Kidney epithelial cell (primary cell): ENCODE measurements at regions not wholly inside any gene's neighbourhood (a gene's known extent, or its start where the extent isn't known, plus 50 kb on each side); places are given as distances from the start of the nearest gene placed in this dataset.

Experiments
- DNase-seq: peaks from one replicate; pipeline ENCODE4 v3.0.0-alpha.2; 2010; ENCODE audit warnings: low read depth
- H3K27me3 ChIP-seq: 2 replicates; pipeline ENCODE4 v1.6.0; 2011; ENCODE audit warnings: low read length; ENCODE audit not compliant: control insufficient read depth, insufficient read depth
- H3K36me3 ChIP-seq: 2 replicates; pipeline ENCODE4 v1.5.1; 2011; ENCODE audit warnings: low read length; ENCODE audit not compliant: control insufficient read depth, insufficient read depth
- H3K4me3 ChIP-seq: 2 replicates; pipeline ENCODE4 v1.5.1; 2011; ENCODE audit warnings: low read depth, mild to moderate bottlenecking, control low read depth, low read length
- CTCF ChIP-seq: IDR thresholded peaks from 2 replicates; pipeline ENCODE4 v1.5.1; 2011; ENCODE audit warnings: mild to moderate bottlenecking, moderate library complexity, low read length, control low read depth, inconsistent platforms; ENCODE audit not compliant: insufficient read depth, poor library complexity, severe bottlenecking

DNA sequence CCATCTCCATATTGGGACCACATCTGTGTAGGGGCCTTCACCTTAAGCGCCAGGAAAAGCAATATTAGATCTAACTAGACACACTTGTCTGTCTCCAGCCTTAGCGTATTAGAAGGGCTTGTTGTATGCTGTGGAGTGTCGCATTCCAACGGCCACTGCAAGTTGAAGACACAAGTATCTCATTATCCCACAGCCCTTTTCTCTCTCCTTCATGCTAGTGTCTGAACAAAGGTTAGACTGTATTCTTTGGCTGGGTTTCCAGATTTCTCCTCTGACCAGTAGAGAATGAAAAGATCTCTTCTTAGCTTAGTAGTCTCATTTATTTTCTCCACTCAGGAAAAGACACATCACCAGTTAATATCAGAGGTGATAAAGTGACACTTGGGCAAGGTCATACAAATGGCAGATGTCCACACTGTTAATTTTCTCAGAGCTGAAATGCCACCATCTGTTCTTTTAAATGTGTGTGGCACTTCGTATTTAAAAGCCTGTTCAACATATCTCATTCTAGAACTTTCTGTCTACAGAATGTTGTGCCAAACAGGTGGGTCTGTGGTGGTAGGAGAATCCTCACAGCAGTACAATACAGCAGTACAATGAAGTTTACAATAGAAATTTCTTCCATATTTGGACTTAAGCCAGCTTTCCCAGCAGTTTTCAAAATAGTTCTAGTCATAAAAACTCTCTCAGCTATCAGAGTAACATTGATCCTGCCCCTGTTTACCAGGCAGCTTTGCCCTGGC is 94.0 kb upstream of the ITGA6 start:
- TF ChIP-seq CTCF = no peak
- Histone ChIP-seq H3K27me3 (no peaks in the 10 kb centered on the region), H3K4me3 (no peak overlapping the region), H3K36me3 (no peaks in the 10 kb centered on the region)
- DNase-seq = no peak

- TF ChIP-seq CTCF = no peak
- no peak overlapping the region for H3K4me3 ChIP-seq
- H3K27me3 ChIP-seq = no peaks in the 10 kb centered on the region
- no peak for DNase-seq
- H3K36me3 ChIP-seq = no peaks in the 10 kb centered on the region
Observed at GRCh38 chr2:172333978-172334330, 93.4 kb upstream of the ITGA6 start.

DNA sequence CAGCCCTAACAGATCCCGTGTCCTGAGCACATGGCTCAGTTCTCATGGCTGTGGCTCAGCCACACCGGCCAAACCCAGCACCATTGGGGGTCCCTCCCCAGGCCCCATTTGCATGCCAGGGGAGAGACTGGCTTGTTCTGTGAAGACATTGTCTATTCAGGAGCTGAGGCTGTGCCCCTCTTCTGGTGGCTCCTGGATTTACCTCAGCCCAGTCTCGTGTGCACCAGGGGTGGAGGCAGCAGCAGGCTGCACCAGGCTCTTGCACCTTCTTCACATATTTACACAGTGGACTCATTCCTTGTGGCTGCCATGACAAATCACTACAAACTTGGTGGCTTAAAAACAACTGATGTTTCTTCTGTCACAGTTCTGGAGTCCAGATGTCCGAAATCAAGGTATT is 92.4 kb upstream of the ITGA6 start:
- no peaks in the 10 kb centered on the region for H3K36me3 ChIP-seq
- no peak overlapping the region for H3K4me3 ChIP-seq
- DNase-seq = no peak
- no peak for TF ChIP-seq CTCF
- H3K27me3 ChIP-seq = no peaks in the 10 kb centered on the region

DNA sequence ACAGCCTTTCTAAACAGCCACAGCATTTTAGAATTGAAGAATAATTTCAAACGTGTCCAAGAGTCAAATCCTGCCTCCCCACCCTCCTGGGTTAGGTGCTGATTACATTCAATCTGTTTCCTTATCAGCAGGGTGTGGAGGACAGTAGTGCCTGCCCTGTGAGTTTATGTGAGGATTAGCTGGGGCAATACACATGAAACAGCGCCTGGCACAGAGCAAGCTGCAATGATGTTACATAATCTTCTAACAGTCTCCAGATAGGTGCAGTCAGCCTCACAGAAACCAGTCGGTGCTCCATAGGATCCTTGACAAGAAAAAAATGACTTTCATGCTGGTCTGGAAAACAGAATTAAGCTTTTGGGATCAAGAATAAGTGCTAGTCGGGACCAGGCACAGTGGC is 91.7 kb upstream of the ITGA6 start:
- H3K27me3 ChIP-seq = no peaks in the 10 kb centered on the region
- H3K4me3 ChIP-seq = no peak overlapping the region
- no peaks in the 10 kb centered on the region for H3K36me3 ChIP-seq
- no peak for TF ChIP-seq CTCF
- no peak for DNase-seq

DNA sequence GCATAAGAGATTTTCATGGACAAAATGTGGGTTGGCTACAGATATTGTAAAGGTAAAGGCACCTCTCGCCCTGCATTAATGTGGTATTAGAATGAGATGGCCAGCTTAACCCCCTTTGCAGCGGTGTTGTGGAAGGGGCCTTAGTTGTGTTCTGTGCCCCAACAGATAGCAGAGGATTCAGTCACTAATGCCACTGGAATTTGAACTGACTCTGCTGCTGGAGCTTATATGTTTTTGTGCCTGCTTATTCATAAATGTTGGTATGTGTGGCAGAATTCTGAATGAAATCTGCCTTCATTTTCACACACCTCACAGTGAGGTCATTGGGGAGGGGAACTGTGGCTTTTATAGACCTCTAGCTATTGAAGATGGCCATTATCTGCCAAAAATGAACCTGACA is 90.7 kb upstream of the ITGA6 start:
- Histone ChIP-seq H3K4me3 (no peak overlapping the region), H3K36me3 (no peaks in the 10 kb centered on the region), H3K27me3 (no peaks in the 10 kb centered on the region)
- no peak for TF ChIP-seq CTCF
- no peak for DNase-seq

GRCh38 chr2:172339371-172340010 is 87.9 kb upstream of the ITGA6 start:
- Histone ChIP-seq H3K27me3 (no peaks in the 10 kb centered on the region), H3K4me3 (no peak overlapping the region), H3K36me3 (no peaks in the 10 kb centered on the region)
- TF ChIP-seq CTCF = no peak
- DNase-seq = no peak
